Transverse colon (tissue), 4 donors: ENCODE measurements at regions not wholly inside any gene's neighbourhood (a gene's known extent, or its start where the extent isn't known, plus 50 kb on each side); places are given as distances from the start of the nearest gene placed in this dataset.

ENCODE experiments used
- DNase-seq: peaks from one replicate; pipeline ENCODE4 v3.0.0-alpha.2; 2019
- H3K27ac ChIP-seq, 4 donors: fragments of 200-600 bp; sonication (generic); 2 replicates each; pipeline ENCODE4 v1.5.1; 2016 to 2018; ENCODE audit warnings: inconsistent platforms in 4 of 4
- H3K27me3 ChIP-seq: fragments of 200-600 bp; sonication (generic); 2 replicates; pipeline ENCODE4 v1.5.1; 2017; ENCODE audit warnings: inconsistent platforms
- H3K36me3 ChIP-seq, 4 donors: fragments of 200-600 bp; sonication (generic); 2 replicates each; pipeline ENCODE4 v1.5.1; 2017 to 2019; ENCODE audit warnings: inconsistent platforms in 4 of 4
- H3K4me1 ChIP-seq, 4 donors: fragments of 200-600 bp; sonication (generic); 2 replicates each; pipeline ENCODE4 v1.5.1; 2017 to 2020; ENCODE audit warnings: inconsistent platforms in 4 of 4
- H3K4me3 ChIP-seq, 4 donors: fragments of 200-600 bp; sonication (generic); 1 replicate in 1 of 4; 2 replicates in 3 of 4; pipeline versions ENCODE4 v1.5.1 to v1.6.1; 2017 to 2019; ENCODE audit warnings: inconsistent platforms in 4 of 4
- H3K9me3 ChIP-seq, 2 donors: fragments of 200-600 bp; sonication (generic); 2 replicates each; pipeline ENCODE4 v1.5.1; 2017 to 2019; ENCODE audit warnings: inconsistent platforms in 2 of 2
- CTCF ChIP-seq, 5 experiments: fragments of 200-600 bp in 3 of 5; fragments of 450-650 bp in 2 of 5; sonication (generic) in 3 of 5; IDR thresholded peaks; 1 replicate in 2 of 5; 2 replicates in 3 of 5; pipeline ENCODE4 v1.5.1; 2016 to 2017; ENCODE audit warnings: antibody characterized with exemption in 5 of 5, inconsistent platforms in 3 of 5, mild to moderate bottlenecking in 2 of 5, moderate library complexity in 1 of 5
- EP300 ChIP-seq: sonication (generic); formaldehyde crosslinking; IDR thresholded peaks from one replicate; pipeline ENCODE4 v1.6.1; 2017; ENCODE audit warnings: antibody characterized with exemption, low read depth
- POLR2A ChIP-seq: fragments of 450-650 bp; IDR thresholded peaks from one replicate; pipeline ENCODE4 v1.6.1; 2016; ENCODE audit warnings: antibody characterized with exemption, mild to moderate bottlenecking, moderate library complexity
- POLR2AphosphoS5 ChIP-seq, 3 donors: sonication (generic); formaldehyde crosslinking; IDR thresholded peaks; one replicate each; pipeline ENCODE4 v1.6.1; 2016; ENCODE audit warnings: antibody characterized with exemption in 3 of 3
- WGBS, 2 donors: methylation state at CpG; one replicate each; pipeline ENCODE4 v1.1.5; 2018; ENCODE audit warnings: low coverage in 1 of 2; 5-methylcytosine and 5-hydroxymethylcytosine counted together
- in situ Hi-C, 4 donors: fragments of 200-750 bp; cut with MboI; loops; one replicate each; pipeline versions ENCODE4 v1.15.0 to v1.15.1; 2017; ENCODE audit warnings: low sequenced_read_pairs in 3 of 4, low pct_ligation_motif_present in 1 of 4, low pct_unique_long_range_greater_than_20kb in 1 of 4
- intact Hi-C: fragments of 100-400 bp; cut with DNase I; formaldehyde crosslinking; loops from one replicate; pipeline ENCODE4 v1.15.1; 2023; ENCODE audit warnings: low total_unique reads

DNA sequence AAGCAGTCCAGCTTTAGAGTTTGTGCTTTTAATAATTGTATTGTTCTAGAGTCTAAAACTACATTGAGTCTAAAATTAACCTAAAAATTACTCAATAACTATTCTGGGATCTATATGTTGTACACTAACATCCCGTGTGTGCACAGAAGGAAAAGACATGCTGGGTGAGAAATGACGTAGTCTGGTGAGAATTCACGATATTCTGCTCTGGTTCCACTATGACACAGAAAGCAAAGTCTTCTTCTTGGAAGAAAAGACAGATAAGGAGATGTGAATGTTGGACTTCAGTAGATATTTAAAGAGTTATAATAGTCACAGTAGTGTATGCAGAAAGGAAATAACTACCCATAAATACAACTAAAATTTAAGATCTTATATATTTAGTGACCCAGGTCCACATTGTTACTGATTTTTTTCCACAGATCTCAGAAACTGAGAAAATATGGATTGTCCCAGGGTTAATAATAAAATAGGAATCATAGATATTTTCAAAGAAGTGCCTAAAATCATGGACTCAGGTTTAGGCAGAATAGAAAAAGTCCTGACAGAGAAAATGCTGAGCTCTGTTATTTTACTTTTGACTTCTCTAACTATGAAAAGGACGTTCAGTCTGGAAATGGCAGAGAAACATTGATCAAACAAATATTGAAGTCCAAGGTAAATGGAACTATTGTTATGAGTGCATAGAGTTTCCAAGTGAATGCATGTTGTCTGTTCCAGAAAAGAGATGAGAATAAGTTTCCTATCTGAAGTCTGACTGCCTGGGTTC is 170.7 kb downstream of the ANKRD50 start:
- in situ Hi-C loops (no loop called here), intact Hi-C loops (no loop called here)
- no peaks in the 10 kb centered on the region for H3K9me3 ChIP-seq
- no peak for TF ChIP-seq EP300
- TF ChIP-seq POLR2A = no peak
- TF ChIP-seq CTCF (IDR thresholded peaks at IDR 0.05) = no peak
- H3K27ac ChIP-seq = no peak overlapping the region
- H3K4me1 ChIP-seq = no peaks in the 10 kb centered on the region
- WGBS, 2 donors = 67 to 73% methylated on average over 4 of the region's 4 CpGs
- DNase-seq = no peak
- H3K27me3 ChIP-seq = no peaks in the 10 kb centered on the region
- no peaks in the 10 kb centered on the region for H3K36me3 ChIP-seq
- H3K4me3 ChIP-seq = no peak overlapping the region

GRCh38 chr4:124555959-124556358 is 156.6 kb downstream of the ANKRD50 start:
- 81 to 89% methylated on average over 3 to 8 of the region's 8 CpGs for WGBS, 2 donors
- Histone ChIP-seq H3K4me3 (no peak overlapping the region), H3K36me3 (no peaks in the 10 kb centered on the region), H3K27ac (no peak overlapping the region), H3K4me1 (no peaks in the 10 kb centered on the region), H3K27me3 (no peaks in the 10 kb centered on the region), H3K9me3 (no peaks in the 10 kb centered on the region)
- no peak for TF ChIP-seq CTCF (IDR thresholded peaks at IDR 0.05)
- intact Hi-C loops (no loop called here), in situ Hi-C loops (no loop called here)
- no peak for DNase-seq

DNA sequence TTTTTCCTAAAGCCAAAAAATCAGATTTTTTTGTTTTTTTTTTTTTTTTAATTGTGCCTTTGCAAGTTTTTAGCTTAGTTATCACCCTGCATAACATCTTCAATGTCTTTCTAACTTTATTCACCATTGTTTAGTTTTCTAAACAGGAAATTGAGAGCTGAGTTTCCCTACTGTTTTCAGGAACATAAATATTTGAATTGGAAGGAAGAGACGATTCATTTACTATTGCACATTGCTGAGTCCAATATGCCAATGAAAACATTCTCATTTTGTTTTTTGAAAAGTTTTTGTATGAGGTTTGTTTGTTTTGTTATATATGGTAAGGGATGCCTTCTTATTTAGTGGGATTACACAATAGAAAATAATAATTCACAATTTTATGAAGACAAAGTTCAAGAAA is 148.4 kb downstream of the ANKRD50 start:
- TF ChIP-seq EP300 = no peak
- no peak for TF ChIP-seq CTCF (IDR thresholded peaks at IDR 0.05)
- TF ChIP-seq POLR2AphosphoS5 (IDR thresholded peaks at IDR 0.05) = no peak
- TF ChIP-seq POLR2A = no peak
- Histone ChIP-seq H3K4me1 (no peaks in the 10 kb centered on the region), H3K4me3 (no peak overlapping the region), H3K9me3 (no peaks in the 10 kb centered on the region), H3K36me3 (no peaks in the 10 kb centered on the region), H3K27me3 (no peaks in the 10 kb centered on the region), H3K27ac (no peak overlapping the region)
- intact Hi-C loops (no loop called here), in situ Hi-C loops (no loop called here)
- DNase-seq = no peak
- WGBS, 2 donors = 29 to 41% methylated on average over 1 of the region's 1 CpG

DNA sequence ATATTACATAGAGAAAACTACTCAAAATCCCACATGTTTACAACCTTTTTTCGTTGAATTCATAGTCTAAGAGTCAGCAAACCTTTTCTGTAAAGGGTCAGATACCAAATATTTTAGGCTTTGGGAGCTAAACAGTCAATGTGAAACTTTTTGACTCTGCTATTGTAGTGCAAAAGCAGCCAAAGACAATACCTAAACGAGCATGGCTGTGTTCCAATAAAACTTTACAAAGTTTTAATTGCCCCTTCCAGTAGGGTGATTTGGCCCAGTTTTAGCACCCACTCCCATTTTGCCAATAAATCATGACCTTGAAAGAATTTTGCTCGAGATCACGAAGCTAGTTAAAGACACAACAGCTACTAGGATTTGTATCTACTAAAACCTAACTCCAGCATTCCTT is 147.2 kb downstream of the ANKRD50 start:
- intact Hi-C loops (no loop called here), in situ Hi-C loops (no loop called here)
- H3K4me1 ChIP-seq = no peaks in the 10 kb centered on the region
- H3K4me3 ChIP-seq = no peak overlapping the region
- H3K9me3 ChIP-seq = no peaks in the 10 kb centered on the region
- WGBS, 2 donors = 16 to 29% methylated on average over 4 of the region's 4 CpGs
- H3K36me3 ChIP-seq = no peaks in the 10 kb centered on the region
- H3K27me3 ChIP-seq = no peaks in the 10 kb centered on the region
- TF ChIP-seq POLR2A (no peak), POLR2AphosphoS5 (IDR thresholded peaks at IDR 0.05) (no peak), EP300 (no peak), CTCF (IDR thresholded peaks at IDR 0.05) (no peak)
- DNase-seq = no peak
- no peak overlapping the region for H3K27ac ChIP-seq
